ENCODE measurements at regions not wholly inside any gene's neighbourhood (a gene's known extent, or its start where the extent isn't known, plus 50 kb on each side); places are given as distances from the start of the nearest gene placed in this dataset.
"Not testable (repeated sequence)": the region's sequence is repeated elsewhere in the genome, so short reads cannot be mapped to it uniquely, and the experiment has no call there.

DNA sequence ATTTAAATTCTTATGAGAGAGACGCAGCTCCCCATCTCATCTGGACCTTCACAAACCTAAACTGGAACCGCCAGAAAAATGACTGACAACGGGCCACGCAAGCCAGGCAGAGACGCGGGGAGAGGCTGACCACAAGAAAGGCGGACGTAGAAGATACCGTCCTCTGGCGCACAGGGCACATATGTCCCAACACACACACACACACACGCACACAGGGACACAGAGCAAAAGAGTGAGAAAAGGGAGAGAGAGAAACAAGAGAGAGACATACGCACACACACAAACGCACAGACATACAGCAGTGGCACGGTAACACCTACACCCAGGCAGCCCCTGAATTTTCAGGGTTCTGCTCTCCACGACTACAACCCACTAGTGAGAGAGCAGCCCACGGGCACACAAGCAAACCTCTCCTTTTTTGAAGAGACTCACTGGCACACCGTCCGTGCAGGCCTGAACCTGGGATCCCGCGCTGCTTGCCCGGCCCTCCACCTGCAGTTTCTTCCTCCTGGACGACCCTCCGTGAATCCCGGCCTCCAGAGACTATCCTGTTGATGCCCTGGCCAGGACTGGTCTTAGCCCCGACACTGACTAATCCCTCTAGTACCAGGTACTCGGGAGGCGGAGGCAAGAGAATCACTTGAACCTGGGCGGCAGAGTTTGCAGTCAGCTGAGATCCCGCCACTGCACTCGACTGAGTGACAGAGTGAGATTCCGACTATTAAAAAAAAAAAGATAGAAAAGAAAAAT, 156.5 kb upstream of the ZNF337 start:
- H3F3A ChIP-seq (ENCODE audit: insufficient read depth, low read length, poor library complexity, severe bottlenecking); H3K79me2 ChIP-seq (replicated peaks; ENCODE audit: insufficient read depth, low read length); H3K9me2 ChIP-seq (ENCODE audit: insufficient read depth, low read length); H2AFZ ChIP-seq (ENCODE audit: low read depth, low read length); H3K27ac ChIP-seq (ENCODE audit: low read length); H3K4me2 ChIP-seq (ENCODE audit: low read length); H3K4me3 ChIP-seq (ENCODE audit: low read length); H3K9ac ChIP-seq (ENCODE audit: low read length); H4K20me1 ChIP-seq (ENCODE audit: insufficient read depth); H3K27me3 ChIP-seq (ENCODE audit: insufficient read depth, low read depth, low read length); H3K36me3 ChIP-seq (ENCODE audit: insufficient read depth, low read length); H3K9me3 ChIP-seq (ENCODE audit: low read length): not testable (repeated sequence)

- H3K9me2 ChIP-seq (ENCODE audit: insufficient read depth, low read length); H4K20me1 ChIP-seq (ENCODE audit: insufficient read depth); H2AFZ ChIP-seq (ENCODE audit: low read depth, low read length); H3K27me3 ChIP-seq (ENCODE audit: insufficient read depth, low read depth, low read length); H3K36me3 ChIP-seq (ENCODE audit: insufficient read depth, low read length); H3K9me3 ChIP-seq (ENCODE audit: low read length); H3K27ac ChIP-seq (ENCODE audit: low read length); H3K4me2 ChIP-seq (ENCODE audit: low read length); H3K4me3 ChIP-seq (ENCODE audit: low read length); H3K9ac ChIP-seq (ENCODE audit: low read length); H3K79me2 ChIP-seq (replicated peaks; ENCODE audit: insufficient read depth, low read length); H3F3A ChIP-seq (ENCODE audit: insufficient read depth, low read length, poor library complexity, severe bottlenecking): not testable (repeated sequence)
Observed at GRCh38 chr20:25850133-25850532, 153.5 kb upstream of the ZNF337 start.

DNA sequence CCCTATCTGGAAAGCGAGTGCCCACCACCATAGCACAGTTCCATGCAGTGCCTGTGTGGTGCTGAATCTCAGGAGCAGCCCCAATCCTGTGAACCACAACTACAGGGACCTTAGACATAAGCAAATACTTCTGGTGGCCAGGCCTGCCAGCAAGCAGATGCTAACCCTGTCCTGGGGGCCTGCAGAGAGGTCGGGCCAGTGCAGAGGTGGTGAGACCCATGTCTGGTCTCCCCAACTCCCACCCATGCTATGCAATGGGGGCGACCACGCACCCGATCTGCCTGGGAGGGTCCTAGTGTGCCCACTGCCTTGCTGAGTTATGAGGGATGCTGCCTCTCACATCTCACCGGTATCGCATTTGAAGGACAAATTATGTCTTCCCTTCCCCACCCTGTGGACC, 151.6 kb upstream of the ZNF337 start:
- Histone ChIP-seq H4K20me1 (ENCODE audit: insufficient read depth) (no peaks in the 10 kb centered on the region), H3K27me3 (ENCODE audit: insufficient read depth, low read depth, low read length) (no peaks in the 10 kb centered on the region), H3F3A (ENCODE audit: insufficient read depth, low read length, poor library complexity, severe bottlenecking) (no peaks in the 10 kb centered on the region), H3K4me3 (ENCODE audit: low read length) (no peak overlapping the region), H3K9me3 (ENCODE audit: low read length) (no peaks in the 10 kb centered on the region), H3K36me3 (ENCODE audit: insufficient read depth, low read length) (no peaks in the 10 kb centered on the region), H3K79me2 (replicated peaks; ENCODE audit: insufficient read depth, low read length) (no peaks in the 10 kb centered on the region), H3K27ac (ENCODE audit: low read length) (no peak overlapping the region), H2AFZ (ENCODE audit: low read depth, low read length) (no peak overlapping the region), H3K9ac (ENCODE audit: low read length) (no peak overlapping the region), H3K4me2 (ENCODE audit: low read length) (no peak overlapping the region), H3K9me2 (ENCODE audit: insufficient read depth, low read length) (no peaks in the 10 kb centered on the region)
- no peak for TF ChIP-seq SMC3 (conservative IDR thresholded peaks at IDR 0.05; ENCODE audit: poor library complexity)
- TF ChIP-seq, protein P1, sequence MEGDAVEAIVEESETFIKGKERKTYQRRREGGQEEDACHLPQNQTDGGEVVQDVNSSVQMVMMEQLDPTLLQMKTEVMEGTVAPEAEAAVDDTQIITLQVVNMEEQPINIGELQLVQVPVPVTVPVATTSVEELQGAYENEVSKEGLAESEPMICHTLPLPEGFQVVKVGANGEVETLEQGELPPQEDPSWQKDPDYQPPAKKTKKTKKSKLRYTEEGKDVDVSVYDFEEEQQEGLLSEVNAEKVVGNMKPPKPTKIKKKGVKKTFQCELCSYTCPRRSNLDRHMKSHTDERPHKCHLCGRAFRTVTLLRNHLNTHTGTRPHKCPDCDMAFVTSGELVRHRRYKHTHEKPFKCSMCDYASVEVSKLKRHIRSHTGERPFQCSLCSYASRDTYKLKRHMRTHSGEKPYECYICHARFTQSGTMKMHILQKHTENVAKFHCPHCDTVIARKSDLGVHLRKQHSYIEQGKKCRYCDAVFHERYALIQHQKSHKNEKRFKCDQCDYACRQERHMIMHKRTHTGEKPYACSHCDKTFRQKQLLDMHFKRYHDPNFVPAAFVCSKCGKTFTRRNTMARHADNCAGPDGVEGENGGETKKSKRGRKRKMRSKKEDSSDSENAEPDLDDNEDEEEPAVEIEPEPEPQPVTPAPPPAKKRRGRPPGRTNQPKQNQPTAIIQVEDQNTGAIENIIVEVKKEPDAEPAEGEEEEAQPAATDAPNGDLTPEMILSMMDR (IDR thresholded peaks at IDR 0.05; ENCODE audit: poor library complexity, severe bottlenecking), result no peak
- no peak for TF ChIP-seq EP300 (conservative IDR thresholded peaks at IDR 0.05; ENCODE audit: poor library complexity, severe bottlenecking)
- TF ChIP-seq RAD21 (conservative IDR thresholded peaks at IDR 0.05), result no peak
- no peak for TF ChIP-seq POLR2AphosphoS5 (IDR thresholded peaks at IDR 0.05)
- TF ChIP-seq TAF1 (IDR thresholded peaks at IDR 0.05; ENCODE audit: low read depth), result no peak

DNA sequence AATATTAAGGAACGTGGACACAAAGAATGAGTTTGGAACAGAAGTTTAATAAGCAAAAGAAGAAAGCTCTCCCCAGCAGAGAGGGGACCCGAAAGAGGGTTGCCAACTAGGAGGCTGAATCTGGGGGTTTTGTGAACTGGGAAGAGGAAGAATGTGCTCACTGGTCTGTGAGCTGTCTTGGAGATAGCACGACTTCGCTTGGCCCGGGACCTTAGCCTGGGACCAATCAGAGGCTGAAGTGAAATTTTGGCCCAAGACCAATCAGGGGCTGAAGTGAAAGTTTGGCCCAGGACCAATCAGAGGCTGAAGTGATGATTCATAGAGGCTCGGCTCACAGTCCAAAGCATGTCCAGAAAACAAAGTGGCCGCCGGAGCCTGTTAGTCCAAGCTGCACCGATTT, 148.0 kb upstream of the ZNF337 start:
- not testable (repeated sequence) for H2AFZ ChIP-seq (ENCODE audit: low read depth, low read length); H3K4me3 ChIP-seq (ENCODE audit: low read length); H3K9me3 ChIP-seq (ENCODE audit: low read length)

DNA sequence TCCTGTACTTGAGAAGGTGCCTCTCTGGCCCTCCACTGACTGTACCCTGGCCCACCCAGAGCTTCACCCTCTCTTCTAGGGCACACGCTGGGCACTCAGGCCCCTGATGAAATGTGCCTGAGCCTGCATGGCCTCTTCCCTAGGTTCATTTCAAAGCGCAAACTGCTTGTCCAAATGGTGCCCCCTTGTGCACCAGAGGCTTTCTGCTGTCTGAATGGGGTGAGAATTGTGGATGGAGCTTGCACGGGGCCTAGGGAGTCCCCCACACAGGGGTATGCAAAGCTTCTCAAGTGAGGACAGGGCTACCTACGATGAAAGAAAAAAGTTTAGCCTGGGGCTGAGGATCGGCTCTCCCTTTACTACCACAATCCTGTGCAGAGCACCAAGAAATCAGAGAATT, 116.9 kb upstream of the ZNF337 start:
- not testable (repeated sequence) for H2AFZ ChIP-seq (ENCODE audit: low read depth, low read length); H3K4me3 ChIP-seq (ENCODE audit: low read length); H3K27me3 ChIP-seq (ENCODE audit: insufficient read depth, low read depth, low read length); H3K79me2 ChIP-seq (replicated peaks; ENCODE audit: insufficient read depth, low read length); H3K4me2 ChIP-seq (ENCODE audit: low read length); H4K20me1 ChIP-seq (ENCODE audit: insufficient read depth); H3K27ac ChIP-seq (ENCODE audit: low read length); H3K9me2 ChIP-seq (ENCODE audit: insufficient read depth, low read length); H3F3A ChIP-seq (ENCODE audit: insufficient read depth, low read length, poor library complexity, severe bottlenecking); H3K9me3 ChIP-seq (ENCODE audit: low read length); H3K36me3 ChIP-seq (ENCODE audit: insufficient read depth, low read length); H3K9ac ChIP-seq (ENCODE audit: low read length)

More for the DNA sequence above, 148.0 kb upstream of the ZNF337 start:
- not testable (repeated sequence) for H4K20me1 ChIP-seq (ENCODE audit: insufficient read depth); H3K9me2 ChIP-seq (ENCODE audit: insufficient read depth, low read length); H3K27ac ChIP-seq (ENCODE audit: low read length); H3K36me3 ChIP-seq (ENCODE audit: insufficient read depth, low read length); H3K79me2 ChIP-seq (replicated peaks; ENCODE audit: insufficient read depth, low read length); H3K4me2 ChIP-seq (ENCODE audit: low read length); H3F3A ChIP-seq (ENCODE audit: insufficient read depth, low read length, poor library complexity, severe bottlenecking); H3K9ac ChIP-seq (ENCODE audit: low read length); H3K27me3 ChIP-seq (ENCODE audit: insufficient read depth, low read depth, low read length)

- not testable (repeated sequence) for H3K27ac ChIP-seq (ENCODE audit: low read length); H3K9me3 ChIP-seq (ENCODE audit: low read length); H3K9ac ChIP-seq (ENCODE audit: low read length); H3F3A ChIP-seq (ENCODE audit: insufficient read depth, low read length, poor library complexity, severe bottlenecking); H3K4me2 ChIP-seq (ENCODE audit: low read length); H4K20me1 ChIP-seq (ENCODE audit: insufficient read depth); H2AFZ ChIP-seq (ENCODE audit: low read depth, low read length); H3K4me3 ChIP-seq (ENCODE audit: low read length); H3K9me2 ChIP-seq (ENCODE audit: insufficient read depth, low read length); H3K79me2 ChIP-seq (replicated peaks; ENCODE audit: insufficient read depth, low read length); H3K36me3 ChIP-seq (ENCODE audit: insufficient read depth, low read length); H3K27me3 ChIP-seq (ENCODE audit: insufficient read depth, low read depth, low read length)
Observed at GRCh38 chr20:25798174-25798993, 101.7 kb upstream of the ZNF337 start.
